GM15510 (cell line): ENCODE measurements at regions not wholly inside any gene's neighbourhood (a gene's known extent, or its start where the extent isn't known, plus 50 kb on each side); places are given as distances from the start of the nearest gene placed in this dataset.

Experiments used
- POLR2A ChIP-seq: IDR thresholded peaks from 3 replicates; pipeline ENCODE4 v1.6.1; 2011; ENCODE audit warnings: borderline replicate concordance; ENCODE audit not compliant: insufficient read length; ENCODE audit errors: extremely low read depth

DNA sequence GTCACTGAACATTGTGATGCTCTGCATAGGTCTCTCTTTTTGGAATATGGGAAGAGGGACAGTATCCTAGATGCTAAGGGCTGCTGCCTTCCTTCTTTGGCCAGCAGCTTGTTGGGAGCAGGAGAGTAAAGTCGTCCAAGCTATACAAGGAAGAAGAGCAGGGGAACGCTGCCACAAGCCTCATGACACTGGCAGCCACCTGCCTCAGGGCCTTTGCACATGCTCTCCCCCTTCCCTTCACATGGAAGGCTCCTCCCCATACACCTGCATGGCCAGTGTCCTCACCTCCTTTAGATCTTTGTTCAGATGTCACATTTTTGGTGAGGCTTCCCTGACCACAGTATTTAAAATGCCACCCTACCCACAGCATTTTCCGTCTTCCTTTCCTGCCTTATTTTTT is 78.1 kb upstream of the CRHR1 start:
- no peak for TF ChIP-seq POLR2A

- no peak for TF ChIP-seq POLR2A
Observed at GRCh38 chr17:45708707-45709290, 75.3 kb upstream of the CRHR1 start.

- TF ChIP-seq POLR2A = no peak
Observed at GRCh38 chr17:45709728-45710288, 74.3 kb upstream of the CRHR1 start.

DNA sequence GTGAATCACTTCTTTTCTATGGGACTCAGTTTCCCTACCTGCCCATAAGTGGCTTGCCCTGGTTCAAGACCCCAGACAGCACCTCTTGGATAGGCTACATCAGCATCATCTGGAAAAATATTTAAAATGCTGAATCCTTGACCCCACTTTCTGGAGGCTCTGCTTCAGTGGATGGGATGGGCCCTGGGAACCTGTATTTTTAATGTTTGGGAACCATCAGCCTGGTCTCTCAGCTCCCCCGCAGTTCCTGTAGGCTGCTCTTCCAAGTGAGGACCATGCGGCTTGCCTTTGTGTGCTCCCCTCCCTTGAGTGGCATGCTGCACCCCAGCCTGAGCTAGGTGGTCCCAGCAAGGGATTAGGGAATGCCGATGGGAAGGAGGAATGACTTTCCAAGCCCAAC is 68.3 kb upstream of the CRHR1 start:
- TF ChIP-seq POLR2A = no peak

DNA sequence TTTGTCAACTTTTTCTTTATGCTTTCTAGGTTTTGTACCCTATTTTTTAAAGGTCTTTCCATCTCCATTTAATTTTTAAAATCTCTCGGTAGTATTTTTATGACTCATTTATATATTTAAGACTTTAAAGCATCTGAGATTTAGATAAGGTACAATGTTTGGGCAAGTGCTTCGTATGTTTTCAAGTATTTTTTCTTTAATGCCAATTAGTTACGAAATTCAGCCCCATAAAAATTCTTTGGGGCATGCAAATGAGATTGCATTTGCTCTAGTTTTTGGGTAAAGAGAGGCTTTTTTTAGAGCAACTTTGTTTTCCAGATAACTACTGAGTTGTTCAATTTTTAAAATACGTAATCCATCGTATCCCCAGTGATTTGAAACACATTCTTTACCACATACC is 65.3 kb upstream of the CRHR1 start:
- no peak for TF ChIP-seq POLR2A

DNA sequence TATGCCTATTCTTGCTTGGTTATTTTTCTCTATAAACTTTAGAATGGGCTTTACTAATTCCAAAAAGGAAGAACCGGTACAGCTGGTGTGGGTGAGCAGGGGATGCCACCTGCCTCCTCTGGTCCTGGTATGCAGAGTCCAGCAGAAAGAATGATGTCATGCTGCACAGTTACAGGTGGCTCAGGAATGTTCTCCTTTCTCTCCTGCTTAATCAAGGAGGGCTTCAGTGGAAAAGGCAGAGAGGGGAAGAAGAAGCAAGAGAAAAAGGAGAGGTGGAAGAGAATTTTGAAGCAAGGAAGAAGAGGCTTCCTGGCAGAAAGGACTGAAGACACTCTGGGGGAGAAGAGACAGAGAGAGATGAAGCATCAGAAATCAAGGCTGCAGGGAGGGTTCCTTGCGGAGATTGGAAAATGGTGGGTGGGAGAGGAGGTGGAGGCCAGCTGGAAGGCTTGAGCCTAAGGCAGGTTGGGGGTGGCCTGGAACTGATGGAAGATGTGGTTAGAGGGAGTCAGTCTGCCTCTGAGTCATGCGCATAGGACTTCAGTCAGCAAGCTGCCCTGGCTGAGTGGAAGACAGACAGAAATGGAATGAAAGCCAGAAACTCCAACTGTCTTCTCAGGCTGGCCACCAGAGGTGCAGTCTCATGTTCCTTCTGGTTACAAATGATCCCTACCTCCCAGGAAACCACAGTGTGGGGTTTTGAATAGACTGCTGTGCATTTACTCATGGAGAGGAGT is 64.6 kb upstream of the CRHR1 start:
- TF ChIP-seq POLR2A = no peak

- TF ChIP-seq POLR2A = no peak
Observed at GRCh38 chr17:45720386-45720785, 63.7 kb upstream of the CRHR1 start.

GRCh38 chr17:45722161-45722560 is 62.0 kb upstream of the CRHR1 start:
- no peak for TF ChIP-seq POLR2A

DNA sequence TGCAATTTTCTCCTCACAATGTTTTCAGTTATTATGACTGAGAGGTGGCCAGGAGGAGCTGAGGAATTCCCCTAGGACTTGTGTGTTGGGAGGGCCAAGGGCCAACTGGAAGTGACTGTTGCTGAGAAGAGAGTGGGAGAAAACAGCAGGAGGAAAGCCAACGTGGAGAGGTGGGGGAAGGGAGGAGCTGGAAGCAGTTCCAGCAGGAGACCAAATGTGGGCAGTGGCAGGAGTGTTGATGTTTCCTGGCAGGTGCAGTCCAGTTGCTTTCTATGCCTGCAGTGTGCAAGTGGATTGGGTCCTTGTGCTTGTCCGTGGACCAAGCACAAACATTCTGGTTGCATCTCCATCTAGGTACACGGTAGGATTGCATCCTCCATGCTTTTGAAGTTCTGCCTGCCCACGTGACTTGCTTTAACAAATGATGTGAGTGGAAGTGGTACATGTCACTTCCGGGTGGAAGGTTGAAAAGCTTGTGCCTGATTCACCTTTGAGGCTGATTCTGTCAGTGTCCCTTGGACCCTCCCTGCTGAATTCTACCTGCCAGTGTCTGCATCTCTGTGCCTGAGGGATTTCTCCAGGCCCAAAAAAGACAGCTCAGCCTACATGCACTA is 54.7 kb upstream of the CRHR1 start:
- TF ChIP-seq POLR2A = no peak

- TF ChIP-seq POLR2A = no peak
Observed at GRCh38 chr17:45730192-45730591, 53.9 kb upstream of the CRHR1 start.

- TF ChIP-seq POLR2A = no peak
Observed at GRCh38 chr17:45731459-45731858, 52.7 kb upstream of the CRHR1 start.

- TF ChIP-seq POLR2A = no peak
Observed at GRCh38 chr17:45732926-45733505, 51.1 kb upstream of the CRHR1 start.

DNA sequence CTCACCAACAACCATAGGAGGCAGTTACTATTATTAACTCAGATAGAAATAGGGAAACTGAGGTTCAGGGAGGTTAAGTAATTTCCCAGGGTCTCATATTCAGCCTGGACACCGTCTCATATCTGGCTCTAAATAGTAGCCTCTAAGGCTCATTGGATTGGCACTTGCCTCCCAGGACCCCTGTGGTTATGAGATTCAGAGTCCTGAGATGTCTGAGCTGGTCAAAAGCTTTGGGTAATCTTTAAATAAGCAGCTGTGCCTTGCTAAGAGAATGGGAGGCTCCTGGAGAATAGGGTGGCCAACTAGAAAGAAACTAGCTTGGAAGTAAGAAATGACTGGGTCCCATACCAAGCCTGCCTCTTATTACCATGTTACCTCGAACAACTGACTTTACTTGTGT is 50.3 kb upstream of the CRHR1 start:
- no peak for TF ChIP-seq POLR2A
